ENCODE measurements at regions not wholly inside any gene's neighbourhood (a gene's known extent, or its start where the extent isn't known, plus 50 kb on each side); places are given as distances from the start of the nearest gene placed in this dataset.

GRCh38 chr13:80096383-80096782 lies 244.5 kb downstream of the SPRY2 start:
- Histone ChIP-seq H3K4me3 (ENCODE audit: low read depth in 1 of 2, low read length in 2 of 2) (no peak overlapping the region), H3K36me3 (ENCODE audit: control insufficient read depth in 1 of 2, insufficient read depth in 2 of 2, low read length in 2 of 2) (no peaks in the 10 kb centered on the region), H3K27me3 (ENCODE audit: low read depth, low read length) (no peaks in the 10 kb centered on the region), H3K4me1 (ENCODE audit: control insufficient read depth in 1 of 2, insufficient read depth in 2 of 2, low read length in 2 of 2) (no peaks in the 10 kb centered on the region), H3K27ac (ENCODE audit: low read length) (no peak overlapping the region), H3K9me3 (ENCODE audit: control insufficient read depth in 1 of 2, low read length in 2 of 2) (no peaks in the 10 kb centered on the region)

DNA sequence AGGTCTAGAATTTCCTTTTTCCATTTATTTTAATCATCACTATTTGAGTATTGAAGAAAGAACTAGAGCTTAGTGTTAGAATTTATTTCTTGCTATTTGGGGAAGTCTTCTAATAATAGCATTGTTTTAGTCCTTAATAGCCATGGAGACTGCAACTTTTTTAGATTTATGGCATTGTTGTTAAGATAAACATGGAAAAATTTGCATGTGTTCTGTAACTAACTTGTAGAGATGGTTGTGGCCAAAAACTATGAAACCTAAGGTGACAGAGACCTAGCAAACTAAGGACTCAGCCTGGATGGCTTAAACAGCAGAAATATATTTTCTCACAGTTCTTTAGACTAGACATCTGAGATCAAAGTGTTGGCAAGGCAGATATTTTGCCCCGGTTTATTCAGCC lies 246.4 kb downstream of the SPRY2 start:
- H3K27me3 ChIP-seq (ENCODE audit: low read depth, low read length), result no peaks in the 10 kb centered on the region
- H3K36me3 ChIP-seq (ENCODE audit: control insufficient read depth in 1 of 2, insufficient read depth in 2 of 2, low read length in 2 of 2), result no peaks in the 10 kb centered on the region
- no peaks in the 10 kb centered on the region for H3K9me3 ChIP-seq (ENCODE audit: control insufficient read depth in 1 of 2, low read length in 2 of 2)
- no peaks in the 10 kb centered on the region for H3K4me1 ChIP-seq (ENCODE audit: control insufficient read depth in 1 of 2, insufficient read depth in 2 of 2, low read length in 2 of 2)
- H3K27ac ChIP-seq (ENCODE audit: low read length), result no peak overlapping the region
- no peak overlapping the region for H3K4me3 ChIP-seq (ENCODE audit: low read depth in 1 of 2, low read length in 2 of 2)

DNA sequence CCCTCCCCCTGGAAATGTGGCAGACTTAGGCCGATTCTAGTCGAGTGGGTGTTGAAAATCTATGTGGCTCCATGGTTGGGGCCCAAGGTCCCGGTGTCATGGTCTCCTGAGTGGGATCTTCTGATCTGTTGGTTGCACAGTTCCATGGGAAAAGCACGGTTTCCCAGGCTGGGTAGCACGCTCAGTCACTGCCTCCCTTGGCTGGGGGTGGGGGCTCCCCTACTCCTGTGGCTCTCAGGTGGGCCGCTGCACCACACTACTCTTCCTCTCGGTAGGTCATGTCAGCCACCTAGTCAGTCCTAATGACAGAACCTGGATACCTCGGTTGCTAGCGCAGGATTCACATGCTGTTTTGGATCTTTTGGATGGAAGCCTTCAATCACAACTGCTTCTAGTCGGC lies 247.0 kb downstream of the SPRY2 start:
- H3K9me3 ChIP-seq (ENCODE audit: control insufficient read depth in 1 of 2, low read length in 2 of 2), result no peaks in the 10 kb centered on the region
- no peaks in the 10 kb centered on the region for H3K36me3 ChIP-seq (ENCODE audit: control insufficient read depth in 1 of 2, insufficient read depth in 2 of 2, low read length in 2 of 2)
- no peak overlapping the region for H3K27ac ChIP-seq (ENCODE audit: low read length)
- H3K4me1 ChIP-seq (ENCODE audit: control insufficient read depth in 1 of 2, insufficient read depth in 2 of 2, low read length in 2 of 2), result no peaks in the 10 kb centered on the region
- no peak overlapping the region for H3K4me3 ChIP-seq (ENCODE audit: low read depth in 1 of 2, low read length in 2 of 2)
- no peaks in the 10 kb centered on the region for H3K27me3 ChIP-seq (ENCODE audit: low read depth, low read length)

GRCh38 chr13:80086304-80086721 lies 254.6 kb downstream of the SPRY2 start:
- H3K27ac ChIP-seq (ENCODE audit: low read length), result no peak overlapping the region
- H3K9me3 ChIP-seq (ENCODE audit: control insufficient read depth in 1 of 2, low read length in 2 of 2), result no peaks in the 10 kb centered on the region
- no peaks in the 10 kb centered on the region for H3K27me3 ChIP-seq (ENCODE audit: low read depth, low read length)
- H3K4me3 ChIP-seq (ENCODE audit: low read depth in 1 of 2, low read length in 2 of 2), result no peak overlapping the region
- peaks cover 0 to 14% of the 10 kb centered on the region in 2 donors for H3K4me1 ChIP-seq (ENCODE audit: control insufficient read depth in 1 of 2, insufficient read depth in 2 of 2, low read length in 2 of 2)
- no peaks in the 10 kb centered on the region for H3K36me3 ChIP-seq (ENCODE audit: control insufficient read depth in 1 of 2, insufficient read depth in 2 of 2, low read length in 2 of 2)

GRCh38 chr13:80083853-80084676 lies 256.9 kb downstream of the SPRY2 start:
- no peaks in the 10 kb centered on the region for H3K36me3 ChIP-seq (ENCODE audit: control insufficient read depth in 1 of 2, insufficient read depth in 2 of 2, low read length in 2 of 2)
- peaks cover 0 to 14% of the 10 kb centered on the region in 2 donors for H3K4me1 ChIP-seq (ENCODE audit: control insufficient read depth in 1 of 2, insufficient read depth in 2 of 2, low read length in 2 of 2)
- no peaks in the 10 kb centered on the region for H3K9me3 ChIP-seq (ENCODE audit: control insufficient read depth in 1 of 2, low read length in 2 of 2)
- no peaks in the 10 kb centered on the region for H3K27me3 ChIP-seq (ENCODE audit: low read depth, low read length)
- H3K27ac ChIP-seq (ENCODE audit: low read length), result peak overlapping the region; percentile 53
- peak overlapping the region in 1 of 2 donors; percentile 18 for H3K4me3 ChIP-seq (ENCODE audit: low read depth in 1 of 2, low read length in 2 of 2)

DNA sequence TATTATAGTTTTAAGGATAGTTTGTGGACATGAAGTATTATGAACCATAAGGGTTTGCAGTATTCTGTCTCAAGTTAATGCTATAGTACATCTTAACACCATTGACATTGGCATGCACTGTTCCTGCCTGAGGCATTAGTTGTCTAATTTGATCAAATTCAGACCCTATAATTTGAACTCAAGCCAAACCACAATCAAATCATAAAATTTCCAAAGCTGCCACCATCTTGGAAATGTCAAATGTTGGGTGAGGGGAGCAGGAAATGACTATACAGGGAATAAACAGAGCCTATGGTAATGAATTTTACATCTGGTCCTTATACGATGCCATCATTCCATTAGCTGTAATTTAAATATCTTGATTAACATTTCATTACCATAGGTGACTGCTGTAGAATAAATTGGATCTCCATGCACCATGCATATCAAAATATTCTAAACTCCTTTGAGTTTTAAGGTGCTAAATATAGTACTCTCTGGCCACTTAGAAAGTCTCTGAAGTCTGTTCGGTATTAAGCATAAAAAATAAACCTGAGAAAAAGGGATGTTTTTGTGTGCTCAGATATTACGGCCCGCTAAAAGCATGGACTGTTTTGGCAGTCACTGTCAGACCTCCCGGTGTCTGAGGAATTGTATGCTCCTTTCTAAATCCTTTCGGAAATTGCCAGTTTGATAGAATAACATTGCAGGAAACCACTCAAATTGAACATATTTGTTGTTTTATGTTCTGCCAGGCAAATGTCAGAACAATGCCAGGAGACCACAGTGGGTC lies 257.7 kb downstream of the SPRY2 start:
- peak overlapping the region; percentile 53 for H3K27ac ChIP-seq (ENCODE audit: low read length)
- peak overlapping the region in 1 of 2 donors; percentile 18 for H3K4me3 ChIP-seq (ENCODE audit: low read depth in 1 of 2, low read length in 2 of 2)
- no peaks in the 10 kb centered on the region for H3K9me3 ChIP-seq (ENCODE audit: control insufficient read depth in 1 of 2, low read length in 2 of 2)
- H3K27me3 ChIP-seq (ENCODE audit: low read depth, low read length), result no peaks in the 10 kb centered on the region
- H3K36me3 ChIP-seq (ENCODE audit: control insufficient read depth in 1 of 2, insufficient read depth in 2 of 2, low read length in 2 of 2), result no peaks in the 10 kb centered on the region
- peaks cover 0 to 14% of the 10 kb centered on the region in 2 donors for H3K4me1 ChIP-seq (ENCODE audit: control insufficient read depth in 1 of 2, insufficient read depth in 2 of 2, low read length in 2 of 2)

DNA sequence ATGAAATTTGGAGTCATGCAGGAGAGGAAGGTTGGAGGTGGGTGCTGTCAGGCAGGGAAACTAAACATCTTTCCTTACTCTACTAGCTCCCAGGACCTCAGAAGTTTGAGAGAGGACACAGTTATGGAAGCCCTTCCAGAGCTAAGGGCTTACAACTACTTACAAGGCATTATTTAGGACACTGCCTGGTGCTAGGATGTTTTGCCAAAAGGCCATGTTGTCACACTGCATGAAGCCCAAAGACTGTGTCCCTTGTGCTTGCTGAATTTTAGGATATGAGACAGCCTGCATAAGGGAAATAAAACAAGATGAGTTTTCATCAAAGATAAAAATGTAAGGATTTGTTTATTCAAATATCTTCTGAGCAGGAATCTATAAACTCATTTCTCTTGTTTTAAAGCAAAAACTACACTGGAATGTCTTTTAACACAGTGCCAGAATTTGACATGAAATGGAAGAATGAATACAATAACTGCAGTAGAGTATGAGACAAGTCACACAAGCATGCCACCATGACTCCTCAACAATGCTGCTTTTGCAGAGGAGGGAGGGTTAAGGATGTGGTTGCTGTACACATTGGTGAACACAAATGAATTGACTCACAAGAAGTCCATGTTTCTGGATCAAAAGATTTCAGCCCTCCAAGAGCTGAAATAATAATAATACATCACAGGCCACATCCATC lies 258.4 kb downstream of the SPRY2 start:
- no peak overlapping the region for H3K4me3 ChIP-seq (ENCODE audit: low read depth in 1 of 2, low read length in 2 of 2)
- no peaks in the 10 kb centered on the region for H3K36me3 ChIP-seq (ENCODE audit: control insufficient read depth in 1 of 2, insufficient read depth in 2 of 2, low read length in 2 of 2)
- no peak overlapping the region for H3K27ac ChIP-seq (ENCODE audit: low read length)
- H3K4me1 ChIP-seq (ENCODE audit: control insufficient read depth in 1 of 2, insufficient read depth in 2 of 2, low read length in 2 of 2), result peaks cover 0 to 14% of the 10 kb centered on the region in 2 donors
- H3K9me3 ChIP-seq (ENCODE audit: control insufficient read depth in 1 of 2, low read length in 2 of 2), result no peaks in the 10 kb centered on the region
- H3K27me3 ChIP-seq (ENCODE audit: low read depth, low read length), result no peaks in the 10 kb centered on the region

DNA sequence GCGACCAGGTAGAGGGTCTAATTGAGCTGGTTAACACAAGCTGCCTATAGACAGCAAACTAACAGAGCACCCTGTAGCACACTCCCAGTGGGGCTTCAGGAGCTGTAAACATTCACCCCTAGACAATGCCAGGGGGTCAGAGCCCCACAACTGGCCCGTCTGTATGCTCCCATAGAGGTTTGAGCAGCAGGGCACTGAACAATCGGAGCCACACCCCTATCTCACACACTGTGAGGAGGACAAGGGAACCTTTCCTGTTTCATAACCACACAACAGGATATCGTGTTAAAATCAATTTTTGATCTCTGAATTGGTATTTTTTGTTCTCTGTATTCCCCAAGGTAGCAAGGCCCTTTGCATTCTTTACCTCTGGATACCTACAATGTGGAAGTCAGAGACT lies 266.1 kb downstream of the SPRY2 start:
- H3K4me1 ChIP-seq (ENCODE audit: control insufficient read depth in 1 of 2, insufficient read depth in 2 of 2, low read length in 2 of 2), result no peaks in the 10 kb centered on the region
- no peaks in the 10 kb centered on the region for H3K36me3 ChIP-seq (ENCODE audit: control insufficient read depth in 1 of 2, insufficient read depth in 2 of 2, low read length in 2 of 2)
- H3K27me3 ChIP-seq (ENCODE audit: low read depth, low read length), result no peaks in the 10 kb centered on the region
- H3K4me3 ChIP-seq (ENCODE audit: low read depth in 1 of 2, low read length in 2 of 2), result no peak overlapping the region
- no peaks in the 10 kb centered on the region for H3K9me3 ChIP-seq (ENCODE audit: control insufficient read depth in 1 of 2, low read length in 2 of 2)
- H3K27ac ChIP-seq (ENCODE audit: low read length), result no peak overlapping the region

- H3K27ac ChIP-seq (ENCODE audit: low read length), result no peak overlapping the region
- no peaks in the 10 kb centered on the region for H3K27me3 ChIP-seq (ENCODE audit: low read depth, low read length)
- H3K4me1 ChIP-seq (ENCODE audit: control insufficient read depth in 1 of 2, insufficient read depth in 2 of 2, low read length in 2 of 2), result no peaks in the 10 kb centered on the region
- no peaks in the 10 kb centered on the region for H3K9me3 ChIP-seq (ENCODE audit: control insufficient read depth in 1 of 2, low read length in 2 of 2)
- H3K36me3 ChIP-seq (ENCODE audit: control insufficient read depth in 1 of 2, insufficient read depth in 2 of 2, low read length in 2 of 2), result no peaks in the 10 kb centered on the region
- H3K4me3 ChIP-seq (ENCODE audit: low read depth in 1 of 2, low read length in 2 of 2), result no peak overlapping the region
These were observed 266.7 kb downstream of the SPRY2 start for GRCh38 chr13:80074143-80074752.

GRCh38 chr13:80072231-80072630 lies 268.7 kb downstream of the SPRY2 start:
- Histone ChIP-seq H3K4me3 (ENCODE audit: low read depth in 1 of 2, low read length in 2 of 2) (no peak overlapping the region), H3K36me3 (ENCODE audit: control insufficient read depth in 1 of 2, insufficient read depth in 2 of 2, low read length in 2 of 2) (no peaks in the 10 kb centered on the region), H3K27ac (ENCODE audit: low read length) (no peak overlapping the region), H3K4me1 (ENCODE audit: control insufficient read depth in 1 of 2, insufficient read depth in 2 of 2, low read length in 2 of 2) (no peaks in the 10 kb centered on the region), H3K9me3 (ENCODE audit: control insufficient read depth in 1 of 2, low read length in 2 of 2) (no peaks in the 10 kb centered on the region), H3K27me3 (ENCODE audit: low read depth, low read length) (no peaks in the 10 kb centered on the region)
